ENCODE measurements at regions not wholly inside any gene's neighbourhood (a gene's known extent, or its start where the extent isn't known, plus 50 kb on each side); places are given as distances from the start of the nearest gene placed in this dataset.

DNA sequence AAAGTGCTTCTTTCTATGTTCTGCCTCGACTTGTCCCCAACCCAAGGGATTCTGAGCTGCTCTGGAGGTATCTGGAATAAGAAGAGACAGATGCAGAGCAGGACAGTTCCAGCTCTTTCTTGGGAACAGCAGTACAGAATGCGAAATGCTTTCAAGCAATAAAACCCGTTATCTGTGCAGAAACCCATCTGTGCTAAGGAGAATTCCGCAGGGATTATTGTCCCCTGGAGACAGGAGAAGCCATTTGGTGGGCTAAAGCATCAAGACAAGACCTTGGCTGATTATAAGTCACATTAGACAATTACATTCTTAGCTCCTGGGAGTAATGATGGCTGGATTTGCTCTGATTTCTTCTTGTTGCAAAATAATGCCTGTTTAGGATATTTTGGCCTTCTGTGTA, 185.4 kb upstream of the GLI2 start:
- in situ Hi-C loops (cut with MboI; ENCODE audit: low sequenced_read_pairs in 4 of 4) (loop anchor here (10.0 to 25.0 kb wide), 3 partner anchors 125 to 213 kb away; partner anchors contain the start of gene INHBB (in 4 of the 4)), intact Hi-C loops (cut with DNase I; ENCODE audit: low total_unique reads) (loop anchor here (5.0 to 10.0 kb wide), 2 partner anchors 372 to 795 kb away; no protein-coding TSS in a partner anchor)
- H3K27ac ChIP-seq, result peak overlapping the region; percentile 78 to 86 (median 82)
- no peaks in the 10 kb centered on the region for H3K36me3 ChIP-seq
- ATAC-seq (no peak), DNase-seq (no peak)
- H3K4me3 ChIP-seq, result no peak overlapping the region
- TF ChIP-seq POLR2A (IDR thresholded peaks at IDR 0.05), result no peak
- TF ChIP-seq, protein P1, sequence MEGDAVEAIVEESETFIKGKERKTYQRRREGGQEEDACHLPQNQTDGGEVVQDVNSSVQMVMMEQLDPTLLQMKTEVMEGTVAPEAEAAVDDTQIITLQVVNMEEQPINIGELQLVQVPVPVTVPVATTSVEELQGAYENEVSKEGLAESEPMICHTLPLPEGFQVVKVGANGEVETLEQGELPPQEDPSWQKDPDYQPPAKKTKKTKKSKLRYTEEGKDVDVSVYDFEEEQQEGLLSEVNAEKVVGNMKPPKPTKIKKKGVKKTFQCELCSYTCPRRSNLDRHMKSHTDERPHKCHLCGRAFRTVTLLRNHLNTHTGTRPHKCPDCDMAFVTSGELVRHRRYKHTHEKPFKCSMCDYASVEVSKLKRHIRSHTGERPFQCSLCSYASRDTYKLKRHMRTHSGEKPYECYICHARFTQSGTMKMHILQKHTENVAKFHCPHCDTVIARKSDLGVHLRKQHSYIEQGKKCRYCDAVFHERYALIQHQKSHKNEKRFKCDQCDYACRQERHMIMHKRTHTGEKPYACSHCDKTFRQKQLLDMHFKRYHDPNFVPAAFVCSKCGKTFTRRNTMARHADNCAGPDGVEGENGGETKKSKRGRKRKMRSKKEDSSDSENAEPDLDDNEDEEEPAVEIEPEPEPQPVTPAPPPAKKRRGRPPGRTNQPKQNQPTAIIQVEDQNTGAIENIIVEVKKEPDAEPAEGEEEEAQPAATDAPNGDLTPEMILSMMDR (IDR thresholded peaks at IDR 0.05 in 4 of 5, conservative IDR thresholded peaks at IDR 0.05 in 1 of 5), result no peak
- H3K9me3 ChIP-seq, result no peaks in the 10 kb centered on the region
- H3K27me3 ChIP-seq, result no peaks in the 10 kb centered on the region
- peaks cover 46 to 61% of the 10 kb centered on the region in 2 donors for H3K4me1 ChIP-seq

DNA sequence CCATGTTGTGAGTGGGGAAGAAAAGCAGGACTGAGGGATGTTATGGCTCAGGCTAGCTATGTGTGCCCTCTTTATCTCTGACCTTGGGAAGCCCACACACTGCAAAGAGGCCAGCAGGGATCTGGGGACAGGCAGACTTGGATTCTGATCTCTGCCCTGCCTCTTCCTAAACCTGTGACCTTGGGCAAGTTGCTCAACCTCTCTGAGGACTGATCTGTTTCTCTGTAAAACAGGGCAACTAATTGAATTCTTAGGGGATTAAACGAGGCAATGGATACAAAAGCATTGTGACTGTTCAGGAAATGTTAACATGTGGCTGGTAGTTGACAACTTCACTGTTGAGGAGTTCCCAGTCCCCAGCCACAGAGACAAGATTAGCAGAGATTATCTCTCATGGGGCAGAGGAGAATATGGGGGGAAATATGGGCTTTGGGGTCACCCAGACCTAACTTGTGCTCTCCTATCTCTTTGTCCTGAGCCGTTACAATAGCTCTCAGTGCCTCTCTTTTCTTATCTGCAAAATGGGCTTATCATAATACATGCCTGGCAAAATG, 184.7 kb upstream of the GLI2 start:
- no peak for DNase-seq
- in situ Hi-C loops (cut with MboI; ENCODE audit: low sequenced_read_pairs in 4 of 4), result loop anchor here (10.0 to 25.0 kb wide), 3 partner anchors 124 to 214 kb away; partner anchors contain the start of gene INHBB (in 4 of the 4)
- intact Hi-C loops (cut with DNase I; ENCODE audit: low total_unique reads), result loop anchor here (5.0 to 10.0 kb wide), 2 partner anchors 371 to 794 kb away; no protein-coding TSS in a partner anchor
- ATAC-seq, result no peak
- peak overlapping the region; percentile 78 to 86 (median 82) for H3K27ac ChIP-seq
- H3K27me3 ChIP-seq, result no peaks in the 10 kb centered on the region
- no peak overlapping the region for H3K4me3 ChIP-seq
- TF ChIP-seq, protein P1 (IDR thresholded peaks at IDR 0.05 in 4 of 5, conservative IDR thresholded peaks at IDR 0.05 in 1 of 5), result no peak
- TF ChIP-seq POLR2A (IDR thresholded peaks at IDR 0.05), result no peak
- peaks cover 46 to 61% of the 10 kb centered on the region in 2 donors for H3K4me1 ChIP-seq
- no peaks in the 10 kb centered on the region for H3K9me3 ChIP-seq
- no peaks in the 10 kb centered on the region for H3K36me3 ChIP-seq

GRCh38 chr2:120551522-120551921, 184.1 kb upstream of the GLI2 start:
- peak overlapping the region; percentile 65 to 86 (median 82) for H3K27ac ChIP-seq
- H3K4me3 ChIP-seq, result no peak overlapping the region
- intact Hi-C loops (cut with DNase I; ENCODE audit: low total_unique reads) (loop anchor here (5.0 to 10.0 kb wide), 2 partner anchors 371 to 793 kb away; no protein-coding TSS in a partner anchor), in situ Hi-C loops (cut with MboI; ENCODE audit: low sequenced_read_pairs in 4 of 4) (loop anchor here (10.0 to 25.0 kb wide), 3 partner anchors 123 to 214 kb away; partner anchors contain the start of gene INHBB (in 4 of the 4))
- TF ChIP-seq, protein P1 (IDR thresholded peaks at IDR 0.05 in 4 of 5, conservative IDR thresholded peaks at IDR 0.05 in 1 of 5), result no peak
- TF ChIP-seq POLR2A (IDR thresholded peaks at IDR 0.05), result no peak
- no peaks in the 10 kb centered on the region for H3K27me3 ChIP-seq
- ATAC-seq (no peak), DNase-seq (no peak)
- H3K36me3 ChIP-seq, result no peaks in the 10 kb centered on the region
- peaks cover 46 to 61% of the 10 kb centered on the region in 2 donors for H3K4me1 ChIP-seq
- no peaks in the 10 kb centered on the region for H3K9me3 ChIP-seq

GRCh38 chr2:120552079-120552478, 183.6 kb upstream of the GLI2 start:
- Histone ChIP-seq H3K27ac (peak overlapping the region; percentile 65 to 83 (median 76)), H3K27me3 (no peaks in the 10 kb centered on the region), H3K9me3 (no peaks in the 10 kb centered on the region), H3K36me3 (no peaks in the 10 kb centered on the region), H3K4me1 (peaks cover 46 to 61% of the 10 kb centered on the region in 2 donors), H3K4me3 (peak overlapping the region in 1 of 4 donors; percentile 21)
- TF ChIP-seq POLR2A (IDR thresholded peaks at IDR 0.05), result no peak
- TF ChIP-seq, protein P1 (IDR thresholded peaks at IDR 0.05 in 4 of 5, conservative IDR thresholded peaks at IDR 0.05 in 1 of 5), result no peak
- intact Hi-C loops (cut with DNase I; ENCODE audit: low total_unique reads) (loop anchor here (1.0 to 10.0 kb wide), 5 partner anchors 10 to 793 kb away; no protein-coding TSS in a partner anchor), in situ Hi-C loops (cut with MboI; ENCODE audit: low sequenced_read_pairs in 4 of 4) (loop anchor here (10.0 to 25.0 kb wide), 3 partner anchors 123 to 215 kb away; partner anchors contain the start of gene INHBB (in 4 of the 4))
- ATAC-seq (no peak), DNase-seq (no peak)
